HUDEP-2 (cell line): ENCODE measurements at regions not wholly inside any gene's neighbourhood (a gene's known extent, or its start where the extent isn't known, plus 50 kb on each side); places are given as distances from the start of the nearest gene placed in this dataset.

Experiments used
- DNase-seq, 76 experiments: peaks; one replicate each; lab custom pipeline; 2025; ENCODE audit not compliant: unreplicated experiment in 76 of 76; lab: John Stamatoyannopoulos, UW

DNA sequence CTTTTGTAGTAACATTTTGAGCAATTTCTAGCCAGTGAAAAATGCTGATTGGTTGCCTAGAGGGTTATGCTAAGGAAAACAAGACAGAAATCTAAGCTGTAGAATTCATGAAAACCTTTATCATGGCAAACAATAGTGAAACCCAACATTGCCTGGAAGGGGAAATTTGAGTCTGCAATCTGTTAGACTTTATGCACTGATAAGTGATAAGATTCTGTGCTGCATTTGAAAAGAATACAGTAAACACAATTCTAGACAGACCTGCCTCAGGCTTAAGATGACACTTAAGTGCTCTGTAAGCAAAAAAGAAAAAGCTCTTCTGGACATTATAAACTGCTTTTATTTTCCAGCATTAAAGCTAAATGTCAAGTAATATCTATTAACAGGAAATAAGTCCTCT lies 519.3 kb downstream of the ISL1 start:
- no peak for DNase-seq

DNA sequence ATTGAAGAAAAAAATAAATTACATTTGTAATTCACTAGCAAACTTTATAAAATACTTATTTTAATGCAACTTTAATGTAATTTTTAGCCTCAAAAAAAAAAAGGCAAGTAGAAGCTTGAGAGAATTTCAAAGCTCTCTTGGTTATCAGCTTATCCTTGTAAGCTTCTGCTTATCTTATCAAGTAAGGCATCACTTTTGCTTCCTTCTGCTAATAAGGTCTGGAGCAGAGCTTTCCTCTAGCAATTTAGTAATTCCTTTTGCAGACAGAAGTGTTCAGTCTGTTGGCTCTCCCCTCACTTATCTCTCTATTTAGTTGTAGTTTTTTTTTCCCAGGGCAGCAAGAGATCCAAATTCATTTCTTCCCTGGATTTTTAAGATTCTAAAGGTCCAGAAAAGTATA lies 525.0 kb downstream of the ISL1 start:
- DNase-seq = no peak

DNA sequence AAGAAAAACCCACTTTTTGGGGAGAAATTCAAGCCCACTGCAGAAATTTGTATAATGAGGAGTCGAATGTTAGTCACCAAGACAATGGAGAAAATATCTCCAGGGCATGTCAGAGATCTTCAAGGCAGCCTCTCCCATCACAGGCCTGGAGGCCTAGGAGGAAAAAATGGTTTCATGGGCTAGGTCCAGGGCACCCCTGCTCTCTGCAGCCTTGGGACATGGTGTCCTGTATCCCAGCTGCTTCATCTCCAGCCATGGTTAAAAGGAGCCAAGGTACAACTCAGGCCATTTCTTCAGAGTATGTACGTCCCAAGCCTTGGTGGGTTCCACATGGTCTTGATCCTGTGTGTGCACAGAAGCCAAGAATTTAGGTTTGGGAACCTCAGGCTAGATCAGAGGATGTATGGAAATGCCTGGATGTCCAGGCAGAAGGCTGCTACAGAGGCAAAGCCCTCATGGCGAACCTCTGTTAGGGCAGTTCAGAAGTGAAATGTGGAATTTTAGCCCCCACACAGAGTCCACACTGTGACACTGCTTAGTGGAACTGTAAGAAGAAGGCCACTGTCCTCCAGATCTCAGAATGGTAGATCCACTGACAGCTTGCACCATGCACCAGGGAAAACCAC lies 561.4 kb downstream of the ISL1 start:
- DNase-seq = no peak

DNA sequence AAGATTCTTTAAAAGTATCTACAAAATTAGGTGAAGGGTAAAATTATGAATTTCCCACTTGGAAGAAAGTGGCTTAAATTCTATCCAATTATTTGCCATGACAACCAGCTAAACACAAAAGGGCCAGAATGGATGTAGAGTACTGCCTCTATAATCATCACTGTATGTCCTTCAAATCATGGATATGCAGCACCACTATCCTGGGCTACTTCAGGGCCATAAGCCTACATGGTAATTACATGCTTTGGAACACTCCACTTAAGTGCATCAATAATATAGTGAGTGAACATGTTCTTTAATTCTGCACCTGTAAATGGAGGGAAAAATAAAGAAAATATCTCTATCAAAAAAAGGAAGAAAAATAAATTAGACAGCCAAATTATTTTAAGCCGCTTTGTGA lies 575.2 kb downstream of the ISL1 start:
- DNase-seq = no peak

DNA sequence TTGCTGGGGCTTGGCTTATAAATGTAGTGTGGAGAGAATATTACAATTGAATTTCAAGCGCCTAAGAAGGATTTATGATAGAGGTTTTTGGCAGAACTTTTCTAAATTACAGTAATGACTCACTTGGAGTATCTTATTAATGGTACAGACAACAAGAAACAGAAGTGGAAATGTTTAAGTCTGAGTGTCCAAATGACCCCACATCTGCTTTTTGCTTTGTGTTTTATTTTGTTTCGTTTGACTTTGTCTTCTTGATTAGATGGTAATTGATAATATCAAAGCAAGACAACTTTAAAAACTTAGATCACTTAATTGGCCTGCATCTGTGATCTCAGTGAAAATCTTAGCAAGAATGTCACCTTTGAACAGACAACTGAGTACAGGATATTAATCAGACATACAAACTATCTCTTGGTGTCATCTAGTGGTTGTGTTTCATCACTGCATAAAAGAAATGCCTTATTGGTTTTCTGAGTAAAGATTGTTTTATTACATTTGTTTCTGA lies 577.4 kb downstream of the ISL1 start:
- DNase-seq = no peak

DNA sequence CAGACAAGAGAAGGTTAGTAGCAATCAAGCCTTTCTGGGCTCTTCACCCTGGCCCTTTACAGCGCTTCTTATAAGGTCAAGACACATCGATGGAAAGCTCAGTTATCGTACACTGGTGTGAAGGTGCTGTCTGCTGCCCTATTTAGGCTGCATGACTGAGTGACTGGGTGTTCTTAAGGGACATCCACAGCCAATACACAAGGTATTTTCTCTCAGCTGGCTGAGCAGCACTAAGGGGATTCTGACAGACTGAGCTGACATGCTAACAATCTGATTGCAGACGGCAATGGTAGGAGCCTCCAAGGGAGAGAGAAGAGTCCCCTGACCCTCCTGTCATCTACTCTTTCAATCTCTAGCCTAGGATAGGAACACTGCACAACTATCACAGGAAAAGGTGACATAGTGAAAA lies 577.9 kb downstream of the ISL1 start:
- DNase-seq = no peak

DNA sequence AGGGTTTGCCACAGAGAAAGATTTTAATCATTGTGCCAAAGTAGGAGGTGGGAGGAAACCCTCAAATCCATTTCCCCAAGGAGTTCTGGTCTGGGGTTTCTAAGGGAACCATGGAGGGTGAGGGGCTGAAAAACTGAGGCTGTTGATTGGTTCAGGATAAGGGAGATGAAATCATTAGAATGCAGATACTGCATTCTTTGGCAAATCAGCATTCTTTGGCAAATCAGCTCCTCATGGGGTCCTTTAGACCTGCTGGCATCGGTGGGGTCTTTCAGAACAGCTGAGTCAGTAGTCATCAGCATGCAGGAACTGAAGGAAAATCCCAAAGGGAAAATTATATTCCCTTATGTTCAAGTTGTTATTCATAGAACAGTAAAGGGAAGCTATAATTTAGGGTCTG lies 585.5 kb downstream of the ISL1 start:
- no peak for DNase-seq

DNA sequence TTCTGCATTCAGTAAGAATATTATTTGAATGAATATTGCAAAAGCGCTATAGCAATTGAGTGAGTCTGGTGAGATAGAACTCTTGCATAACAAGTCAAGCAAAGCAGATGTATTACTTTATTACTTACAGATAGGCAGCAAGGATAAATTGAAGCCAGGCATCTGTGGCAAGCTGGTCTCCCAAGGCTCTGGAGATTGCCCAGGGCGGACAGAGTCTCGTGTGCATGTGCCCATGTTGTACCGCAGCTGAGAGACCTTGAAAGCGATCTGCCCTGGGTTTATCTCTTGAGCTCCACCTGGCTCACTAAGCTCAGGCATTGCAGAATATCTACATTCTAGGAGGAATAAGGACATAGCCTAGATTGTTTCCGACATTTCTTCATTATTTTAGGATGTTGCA lies 591.6 kb downstream of the ISL1 start:
- no peak for DNase-seq

DNA sequence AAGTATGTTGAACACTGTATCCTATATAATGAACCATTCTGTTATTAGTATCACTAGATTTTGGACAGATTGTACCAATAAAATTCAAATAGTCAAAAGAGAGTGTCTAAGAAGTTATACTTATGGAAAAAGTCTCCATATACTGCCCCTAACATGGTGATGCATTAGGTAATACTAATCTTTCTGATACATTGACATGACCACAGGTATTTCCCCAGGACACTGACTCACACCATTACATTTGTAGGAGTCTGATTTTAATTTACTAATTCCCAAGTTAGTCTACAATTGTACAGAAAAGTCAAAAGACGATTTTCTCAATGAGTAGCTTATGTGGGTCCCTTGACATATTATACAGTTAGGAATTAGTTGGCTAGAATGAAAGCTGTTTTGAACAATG lies 593.8 kb downstream of the ISL1 start:
- DNase-seq = no peak

DNA sequence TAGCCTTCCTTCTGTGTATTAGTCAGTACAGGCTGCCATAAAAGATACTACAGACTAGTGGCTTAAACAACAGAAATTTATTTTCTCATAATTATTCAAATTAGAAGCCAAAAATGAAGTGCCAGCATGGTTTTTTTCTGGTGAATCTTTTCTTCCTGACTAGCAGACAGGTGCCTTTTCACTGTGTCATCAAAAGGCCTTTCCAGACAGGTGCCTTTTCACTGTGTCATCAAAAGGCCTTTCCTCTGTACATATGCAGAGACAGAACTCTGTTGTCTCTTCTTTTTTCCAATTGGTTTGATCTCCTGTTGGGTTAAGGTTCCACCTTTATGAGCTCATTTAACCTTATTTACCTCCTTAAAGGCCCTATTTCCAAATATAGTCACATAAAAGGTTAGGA lies 599.9 kb downstream of the ISL1 start:
- DNase-seq = no peak

DNA sequence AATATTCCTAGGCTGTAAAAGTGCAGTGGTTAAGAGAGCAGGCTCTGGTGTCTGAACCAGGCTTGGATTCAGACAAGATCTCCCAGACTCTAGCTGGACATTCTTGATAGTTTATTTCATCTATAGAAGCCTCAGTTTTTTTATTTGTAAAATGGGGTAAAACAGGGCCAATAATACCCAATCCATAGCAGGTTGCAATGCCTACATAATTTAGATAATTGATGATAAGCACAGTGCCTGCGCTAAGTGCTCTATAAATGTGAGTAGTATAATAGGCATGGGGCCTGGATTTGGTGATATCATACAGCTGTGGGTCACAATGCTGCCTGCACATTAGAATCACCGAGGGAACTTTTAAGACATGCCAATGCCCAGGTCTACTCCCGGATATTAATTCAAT lies 603.5 kb downstream of the ISL1 start:
- no peak for DNase-seq

DNA sequence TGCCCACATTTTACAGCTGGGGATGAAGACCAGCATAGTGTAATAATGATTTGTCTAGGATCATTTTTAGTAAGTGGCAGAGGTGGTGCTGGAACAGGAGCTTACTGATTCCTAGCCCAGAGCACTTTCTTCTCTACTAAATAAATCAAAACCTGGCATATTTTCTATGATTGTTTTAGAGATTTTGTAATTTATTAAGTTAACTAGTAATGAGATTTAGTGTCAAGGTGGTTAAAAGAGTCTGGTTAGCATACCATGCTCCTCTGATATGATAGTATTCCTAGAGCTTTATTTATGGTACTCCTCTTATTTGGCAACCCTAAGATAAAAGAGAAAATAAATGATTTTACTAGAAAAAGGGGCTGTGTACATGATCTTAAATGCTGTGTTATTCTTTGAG lies 604.0 kb downstream of the ISL1 start:
- DNase-seq = no peak

DNA sequence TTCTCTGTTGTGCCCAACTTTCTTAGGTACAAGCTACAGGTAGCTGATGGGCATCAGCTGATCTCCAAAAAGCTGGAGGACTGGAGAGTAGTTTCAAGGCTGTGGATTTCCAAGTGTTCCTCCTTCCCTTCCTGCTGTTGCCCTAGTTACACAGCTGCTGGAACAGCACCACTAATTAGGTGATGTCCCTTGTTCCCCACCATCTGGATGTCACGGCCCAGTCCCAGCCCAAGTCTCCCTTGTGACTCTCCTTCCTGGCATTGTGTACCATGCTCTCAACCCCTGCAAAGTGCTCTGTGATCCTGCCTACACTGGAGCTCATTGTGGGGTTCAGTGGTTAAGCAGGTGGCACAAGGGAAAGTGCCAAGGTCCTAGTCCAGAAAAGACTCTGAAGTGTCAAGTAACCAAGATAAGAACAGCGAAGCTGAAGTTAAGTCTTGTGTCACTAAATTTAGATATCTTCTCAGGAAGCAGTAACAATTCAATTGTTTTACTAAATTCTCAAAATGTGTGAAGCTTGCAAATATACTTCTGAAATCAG lies 604.5 kb downstream of the ISL1 start:
- DNase-seq = no peak

DNA sequence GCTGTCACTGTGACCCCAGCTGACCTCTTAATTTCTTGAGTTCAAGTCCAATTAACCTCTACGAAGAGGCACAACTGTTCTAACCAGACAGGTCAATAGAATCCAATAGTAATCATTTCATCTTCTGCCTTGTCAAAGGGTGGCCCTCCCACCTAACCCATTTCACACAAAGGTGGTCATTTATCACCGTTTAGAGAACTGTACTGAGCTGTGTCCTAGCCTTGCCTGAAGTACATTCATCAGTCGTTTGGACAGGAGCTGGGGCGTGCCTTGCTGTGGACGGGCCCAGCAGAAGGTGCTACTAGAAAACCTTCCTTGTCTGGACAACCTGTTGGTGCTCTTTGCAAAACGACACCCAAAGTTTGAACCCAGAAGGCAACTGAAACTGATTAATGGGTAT lies 605.4 kb downstream of the ISL1 start:
- DNase-seq = no peak

DNA sequence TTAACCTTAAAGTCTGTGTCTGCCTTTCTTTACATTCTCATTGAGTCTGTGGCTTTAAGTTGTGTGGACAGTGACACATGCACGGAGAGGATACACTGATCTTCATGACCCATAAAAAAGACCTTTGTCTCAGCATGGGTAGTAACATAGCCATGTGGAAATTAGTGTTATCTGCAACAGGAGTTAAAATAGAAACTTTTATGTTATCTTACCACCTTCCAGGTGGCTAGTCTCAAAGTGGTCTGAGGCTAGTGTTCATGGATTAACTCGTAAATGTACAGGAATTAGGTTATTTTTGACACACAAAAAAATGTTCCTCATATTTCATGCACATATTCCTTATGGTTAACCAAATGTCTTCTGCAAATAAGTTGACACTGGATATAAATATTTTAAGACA lies 607.0 kb downstream of the ISL1 start:
- no peak for DNase-seq

DNA sequence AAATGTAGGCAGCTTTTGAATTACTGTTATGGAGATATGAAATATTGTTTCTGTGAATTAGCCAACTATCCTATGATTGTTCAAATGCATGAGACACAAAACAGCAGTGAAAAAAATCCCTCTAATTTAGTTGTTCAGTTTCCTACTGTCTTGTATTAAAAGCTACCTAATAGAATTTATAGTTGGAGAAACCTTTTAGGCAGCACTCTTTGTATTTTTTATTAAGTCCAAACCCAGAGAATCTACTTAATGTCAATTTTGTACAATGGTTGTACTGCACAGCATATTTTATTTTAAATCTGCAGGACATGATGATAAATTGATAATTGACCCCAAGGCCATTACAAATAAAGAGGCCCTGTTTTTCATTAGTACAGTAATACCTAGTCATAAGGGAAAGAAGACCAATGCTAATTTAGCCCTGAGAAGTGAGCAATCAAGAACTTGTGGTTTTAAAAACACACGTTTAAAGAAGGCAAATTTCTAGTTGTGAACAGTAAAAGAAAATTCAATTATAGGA lies 607.5 kb downstream of the ISL1 start:
- no peak for DNase-seq

DNA sequence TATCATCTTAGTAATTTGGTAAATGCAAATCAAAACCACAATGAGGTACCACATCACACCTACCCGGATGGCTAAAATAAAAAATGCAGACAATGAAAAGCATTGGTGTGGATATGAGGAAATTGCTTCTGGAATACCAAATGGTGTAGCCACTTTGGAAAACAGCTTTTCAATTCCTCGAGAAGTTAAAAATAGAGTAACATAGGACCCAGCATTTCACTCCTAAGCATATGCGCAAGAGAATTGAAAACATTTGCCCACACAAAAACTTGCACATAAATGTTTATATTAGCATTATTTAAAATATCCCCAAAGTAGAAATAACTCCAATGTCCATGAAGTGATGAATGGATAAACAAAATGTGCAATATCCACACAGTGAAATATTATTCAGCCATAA lies 608.7 kb downstream of the ISL1 start:
- no peak for DNase-seq

DNA sequence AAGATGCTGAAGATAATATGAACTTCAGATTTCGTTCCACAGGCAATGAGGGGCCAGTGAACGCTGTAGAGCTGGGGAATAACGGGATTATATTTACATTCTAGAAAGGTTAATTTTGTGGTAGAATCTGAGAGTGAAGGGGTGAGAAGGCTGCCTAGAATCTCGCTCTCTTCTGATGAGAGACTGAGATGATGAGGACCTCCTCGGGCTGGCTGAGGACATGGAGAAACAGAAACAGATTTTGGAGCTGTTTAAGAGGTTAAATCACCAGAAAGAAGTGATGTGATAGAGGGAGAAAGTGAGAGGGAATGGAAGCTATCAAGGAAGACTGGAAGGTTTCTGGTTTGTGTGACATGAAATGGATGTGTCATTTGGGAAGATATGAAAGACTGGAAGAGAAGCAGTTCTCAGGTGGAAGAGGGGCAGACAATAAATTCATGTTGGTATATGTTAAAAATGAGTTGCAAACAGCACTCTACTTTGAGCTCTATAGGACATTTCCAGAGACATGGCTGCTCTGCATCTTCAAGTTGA lies 612.6 kb downstream of the ISL1 start:
- no peak for DNase-seq

DNA sequence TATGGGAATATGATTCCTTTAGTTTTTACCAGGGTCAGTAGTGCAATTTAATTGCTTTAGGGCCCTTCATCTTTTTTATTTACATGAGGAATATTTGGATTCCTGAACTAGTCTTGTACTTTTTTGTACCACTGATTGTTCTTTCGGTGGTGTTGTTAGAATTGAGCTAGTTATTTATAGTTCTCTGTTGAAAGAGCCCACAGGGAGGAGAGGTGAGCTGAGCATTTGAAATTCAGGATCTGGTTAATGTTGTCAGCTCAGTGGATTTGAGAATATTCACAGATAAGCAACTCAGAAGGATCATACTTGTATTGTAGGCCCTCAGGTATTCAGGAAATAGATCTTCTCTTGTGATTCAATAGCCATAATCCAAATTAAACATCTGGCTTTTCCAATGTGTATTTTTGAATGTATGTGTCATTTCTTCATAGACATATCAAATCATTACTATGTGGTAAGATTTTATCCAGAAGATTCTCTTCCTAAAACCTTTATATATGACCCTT lies 613.2 kb downstream of the ISL1 start:
- DNase-seq = no peak

DNA sequence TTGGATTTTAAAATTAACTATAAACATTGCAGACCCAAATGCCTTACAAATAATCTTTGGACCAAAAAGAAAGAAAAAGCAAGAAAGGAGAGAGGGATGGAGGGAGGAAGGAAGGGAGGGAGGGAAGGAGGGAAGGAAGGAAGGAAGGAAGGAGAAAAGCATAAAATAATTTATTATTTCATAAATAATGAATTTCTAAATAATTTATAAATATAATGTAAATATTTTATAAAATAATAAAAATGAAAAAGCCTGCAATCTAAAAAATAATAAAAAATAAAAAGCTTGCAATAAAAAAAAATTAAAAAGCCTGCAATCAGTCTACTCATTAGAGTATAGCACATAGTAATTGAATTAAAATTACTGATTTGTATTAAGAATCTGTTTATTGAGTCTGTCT lies 614.3 kb downstream of the ISL1 start:
- DNase-seq = no peak

DNA sequence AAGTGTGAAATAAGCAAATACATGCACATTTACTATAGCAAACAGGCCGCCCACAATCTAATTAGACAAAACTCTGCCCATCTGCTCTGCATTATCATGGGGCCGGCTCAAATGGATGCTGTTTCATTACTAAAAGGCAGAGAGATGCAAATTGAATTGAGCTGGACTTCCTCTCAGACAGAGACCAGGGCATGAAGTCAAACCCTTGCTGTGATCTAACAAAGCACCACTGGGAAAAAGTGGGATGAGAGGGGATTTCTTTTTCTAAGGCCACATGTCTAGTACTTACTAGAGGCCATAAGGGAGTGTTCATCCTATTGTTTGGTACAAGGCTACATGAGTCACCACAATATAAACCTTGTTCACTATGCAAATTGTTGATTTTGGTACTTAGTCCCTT lies 614.7 kb downstream of the ISL1 start:
- no peak for DNase-seq

DNA sequence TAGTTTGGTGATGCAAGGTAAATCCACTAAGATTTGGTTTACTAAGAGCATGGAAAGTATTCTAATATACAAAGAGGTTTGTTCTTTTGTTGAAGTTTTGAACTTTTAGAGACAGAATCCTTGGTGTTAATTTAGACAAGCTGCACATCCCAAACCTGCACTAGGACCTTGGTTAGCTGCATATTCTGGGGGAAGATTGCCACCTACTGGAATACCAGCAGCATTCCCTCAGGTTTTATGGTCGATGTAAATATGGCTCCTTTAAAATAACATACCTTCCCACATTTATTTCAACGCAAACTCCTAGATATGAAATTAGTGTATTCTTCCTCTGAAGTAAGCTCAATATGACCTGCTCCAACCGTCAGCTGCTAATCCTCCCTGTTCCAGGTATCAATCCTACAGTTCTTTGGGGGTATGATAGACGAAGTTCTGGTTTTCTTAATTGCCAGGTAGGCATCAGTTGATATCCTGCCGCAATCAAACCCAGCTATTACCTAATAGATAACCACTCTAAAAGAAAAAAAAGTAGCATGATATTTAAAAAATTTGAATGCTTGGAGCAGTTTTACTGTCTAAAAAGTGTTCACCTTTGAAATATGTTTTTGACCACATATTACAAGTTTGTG lies 624.1 kb downstream of the ISL1 start:
- peak in 5 of 76 experiments; percentile 0 to 11 (median 0) for DNase-seq
